ENCODE measurements at regions not wholly inside any gene's neighbourhood (a gene's known extent, or its start where the extent isn't known, plus 50 kb on each side); places are given as distances from the start of the nearest gene placed in this dataset.

- no peak for DNase-seq (ENCODE audit: extremely low spot score)
- no peaks in the 10 kb centered on the region for H3K4me1 ChIP-seq
- H3K36me3 ChIP-seq = no peaks in the 10 kb centered on the region
- H3K27me3 ChIP-seq = no peaks in the 10 kb centered on the region
- intact Hi-C loops (cut with DNase I) = no loop called here
- no peak overlapping the region for H3K4me3 ChIP-seq
- H3K9me3 ChIP-seq = no peaks in the 10 kb centered on the region
- no peak for TF ChIP-seq CTCF (IDR thresholded peaks at IDR 0.05)
- TF ChIP-seq EP300 (IDR thresholded peaks at IDR 0.05) = no peak
- no peak for TF ChIP-seq POLR2AphosphoS5 (IDR thresholded peaks at IDR 0.05)
- no peak for TF ChIP-seq POLR2A (IDR thresholded peaks at IDR 0.05; ENCODE audit: low read depth)
- 39% methylated on average over 1 of the region's 1 CpG for WGBS
- H3K27ac ChIP-seq (replicated peaks in 1 of 4) = no peak overlapping the region
These were observed 128.1 kb upstream of the STK26 start for GRCh38 chrX:131894995-131895394.

GRCh38 chrX:131895807-131896206, 127.3 kb upstream of the STK26 start:
- Histone ChIP-seq H3K36me3 (no peaks in the 10 kb centered on the region), H3K4me1 (no peaks in the 10 kb centered on the region), H3K4me3 (no peak overlapping the region), H3K27ac (replicated peaks in 1 of 4) (no peak overlapping the region), H3K9me3 (no peaks in the 10 kb centered on the region), H3K27me3 (no peaks in the 10 kb centered on the region)
- intact Hi-C loops (cut with DNase I) = no loop called here
- 58% methylated on average over 3 of the region's 3 CpGs for WGBS
- no peak for DNase-seq (ENCODE audit: extremely low spot score)
- no peak for TF ChIP-seq POLR2A (IDR thresholded peaks at IDR 0.05; ENCODE audit: low read depth)
- no peak for TF ChIP-seq POLR2AphosphoS5 (IDR thresholded peaks at IDR 0.05)
- TF ChIP-seq CTCF (IDR thresholded peaks at IDR 0.05) = no peak
- TF ChIP-seq EP300 (IDR thresholded peaks at IDR 0.05) = no peak

- no peaks in the 10 kb centered on the region for H3K9me3 ChIP-seq
- H3K27me3 ChIP-seq = no peaks in the 10 kb centered on the region
- no peak overlapping the region for H3K27ac ChIP-seq (replicated peaks in 1 of 4)
- intact Hi-C loops (cut with DNase I) = no loop called here
- 60% methylated on average over 1 of the region's 1 CpG for WGBS
- H3K4me1 ChIP-seq = no peaks in the 10 kb centered on the region
- TF ChIP-seq CTCF (IDR thresholded peaks at IDR 0.05) (no peak), POLR2A (IDR thresholded peaks at IDR 0.05; ENCODE audit: low read depth) (no peak), EP300 (IDR thresholded peaks at IDR 0.05) (no peak), POLR2AphosphoS5 (IDR thresholded peaks at IDR 0.05) (no peak)
- no peaks in the 10 kb centered on the region for H3K36me3 ChIP-seq
- H3K4me3 ChIP-seq = no peak overlapping the region
- no peak for DNase-seq (ENCODE audit: extremely low spot score)
These were observed 121.6 kb upstream of the STK26 start for GRCh38 chrX:131901546-131901945.

GRCh38 chrX:131907488-131908314, 115.4 kb upstream of the STK26 start:
- no peak overlapping the region for H3K27ac ChIP-seq (replicated peaks in 1 of 4)
- H3K4me1 ChIP-seq = no peaks in the 10 kb centered on the region
- no peak for TF ChIP-seq EP300 (IDR thresholded peaks at IDR 0.05)
- no peaks in the 10 kb centered on the region for H3K36me3 ChIP-seq
- no peak overlapping the region for H3K4me3 ChIP-seq
- DNase-seq (ENCODE audit: extremely low spot score) = no peak
- H3K9me3 ChIP-seq = no peaks in the 10 kb centered on the region
- H3K27me3 ChIP-seq = peaks cover 0 to 4% (median 0%) of the 10 kb centered on the region in 4 donors
- intact Hi-C loops (cut with DNase I) = no loop called here
- 79% methylated on average over 21 of the region's 31 CpGs for WGBS

GRCh38 chrX:131910586-131910985, 112.5 kb upstream of the STK26 start:
- H3K27me3 ChIP-seq = peaks cover 0 to 4% (median 0%) of the 10 kb centered on the region in 4 donors
- H3K27ac ChIP-seq (replicated peaks in 1 of 4) = no peak overlapping the region
- 85% methylated on average over 1 of the region's 1 CpG for WGBS
- H3K4me1 ChIP-seq = no peaks in the 10 kb centered on the region
- TF ChIP-seq CTCF (IDR thresholded peaks at IDR 0.05) (no peak), POLR2A (IDR thresholded peaks at IDR 0.05; ENCODE audit: low read depth) (no peak), EP300 (IDR thresholded peaks at IDR 0.05) (no peak), POLR2AphosphoS5 (IDR thresholded peaks at IDR 0.05) (no peak)
- H3K36me3 ChIP-seq = no peaks in the 10 kb centered on the region
- H3K9me3 ChIP-seq = no peaks in the 10 kb centered on the region
- no peak overlapping the region for H3K4me3 ChIP-seq
- intact Hi-C loops (cut with DNase I) = no loop called here
- DNase-seq (ENCODE audit: extremely low spot score) = no peak
